ENCODE measurements at regions not wholly inside any gene's neighbourhood (a gene's known extent, or its start where the extent isn't known, plus 50 kb on each side); places are given as distances from the start of the nearest gene placed in this dataset.

DNA sequence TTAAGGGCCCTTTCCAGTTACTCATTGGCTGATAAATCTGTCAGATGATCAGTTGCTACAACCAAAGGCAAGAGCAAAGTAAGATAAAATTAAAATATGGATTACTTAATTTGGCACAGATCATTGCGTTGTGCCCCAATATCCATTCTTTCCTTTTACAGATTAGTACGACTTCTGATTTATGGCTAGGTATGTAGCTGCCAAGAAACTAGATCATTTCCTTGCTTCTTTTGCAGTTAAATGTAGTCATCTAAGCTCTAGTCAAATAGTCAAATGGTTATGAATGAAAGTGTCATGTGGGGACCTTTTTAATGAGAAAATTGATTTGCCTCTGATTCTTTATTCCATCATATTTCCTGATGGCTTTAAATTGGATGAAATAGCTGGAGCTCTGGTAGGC lies 1039.9 kb upstream of the FLRT2 start:
- TF ChIP-seq, protein P1, sequence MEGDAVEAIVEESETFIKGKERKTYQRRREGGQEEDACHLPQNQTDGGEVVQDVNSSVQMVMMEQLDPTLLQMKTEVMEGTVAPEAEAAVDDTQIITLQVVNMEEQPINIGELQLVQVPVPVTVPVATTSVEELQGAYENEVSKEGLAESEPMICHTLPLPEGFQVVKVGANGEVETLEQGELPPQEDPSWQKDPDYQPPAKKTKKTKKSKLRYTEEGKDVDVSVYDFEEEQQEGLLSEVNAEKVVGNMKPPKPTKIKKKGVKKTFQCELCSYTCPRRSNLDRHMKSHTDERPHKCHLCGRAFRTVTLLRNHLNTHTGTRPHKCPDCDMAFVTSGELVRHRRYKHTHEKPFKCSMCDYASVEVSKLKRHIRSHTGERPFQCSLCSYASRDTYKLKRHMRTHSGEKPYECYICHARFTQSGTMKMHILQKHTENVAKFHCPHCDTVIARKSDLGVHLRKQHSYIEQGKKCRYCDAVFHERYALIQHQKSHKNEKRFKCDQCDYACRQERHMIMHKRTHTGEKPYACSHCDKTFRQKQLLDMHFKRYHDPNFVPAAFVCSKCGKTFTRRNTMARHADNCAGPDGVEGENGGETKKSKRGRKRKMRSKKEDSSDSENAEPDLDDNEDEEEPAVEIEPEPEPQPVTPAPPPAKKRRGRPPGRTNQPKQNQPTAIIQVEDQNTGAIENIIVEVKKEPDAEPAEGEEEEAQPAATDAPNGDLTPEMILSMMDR (IDR thresholded peaks at IDR 0.05), result no peak
- no peak for TF ChIP-seq POLR2A (IDR thresholded peaks at IDR 0.05)
